ENCODE measurements at regions not wholly inside any gene's neighbourhood (a gene's known extent, or its start where the extent isn't known, plus 50 kb on each side); places are given as distances from the start of the nearest gene placed in this dataset.
"Not testable (repeated sequence)": the region's sequence is repeated elsewhere in the genome, so short reads cannot be mapped to it uniquely, and the experiment has no call there.

DNA sequence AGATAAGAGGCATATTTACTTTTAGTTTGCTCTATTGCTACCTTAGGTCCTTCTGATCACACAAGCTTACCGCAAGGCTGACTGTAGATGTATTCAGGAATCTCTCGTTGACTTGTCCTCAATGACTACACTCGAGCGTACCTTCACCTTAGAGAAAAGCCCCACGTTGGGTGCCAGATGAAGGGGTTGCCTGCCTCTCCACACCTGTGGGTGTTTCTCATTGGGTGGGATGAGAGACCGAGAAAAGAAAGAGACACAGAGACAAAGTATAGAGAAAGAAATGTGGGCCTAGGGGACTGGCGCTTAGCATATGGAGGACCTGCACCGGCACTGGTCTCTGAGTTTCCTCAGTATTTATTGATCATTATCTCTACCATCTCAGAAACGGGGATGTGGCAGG is 51.8 kb downstream of the ASCL4 start:
- DNase-seq: no peak

GRCh38 chr12:107829271-107829670 is 54.8 kb downstream of the ASCL4 start:
- DNase-seq: no peak

- no peak for DNase-seq
These were observed 57.9 kb downstream of the ASCL4 start for GRCh38 chr12:107832441-107832840.

DNA sequence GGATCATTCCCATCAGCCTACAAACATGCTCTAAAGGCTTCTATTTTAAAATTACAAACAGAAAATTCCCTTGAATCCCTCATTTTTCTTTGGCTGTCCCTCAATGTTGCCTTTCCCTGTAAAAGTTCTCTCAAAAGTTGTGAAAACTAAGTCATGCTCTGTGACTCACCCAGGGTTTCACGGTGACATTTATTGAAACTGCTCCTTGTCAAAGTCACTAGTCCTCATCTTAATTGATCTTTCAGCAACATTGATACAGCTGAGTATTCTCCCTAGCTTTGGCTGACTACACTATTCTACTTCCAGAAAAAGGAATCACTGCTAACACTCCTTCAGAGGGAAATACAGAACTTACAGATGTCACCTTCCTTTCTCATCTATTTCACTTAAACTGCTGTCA is 65.7 kb downstream of the ASCL4 start:
- DNase-seq: no peak

- no peak for DNase-seq
These were observed 69.1 kb downstream of the ASCL4 start for GRCh38 chr12:107843351-107844311.

GRCh38 chr12:107844312-107844921 is 69.9 kb downstream of the ASCL4 start:
- no peak for DNase-seq

DNA sequence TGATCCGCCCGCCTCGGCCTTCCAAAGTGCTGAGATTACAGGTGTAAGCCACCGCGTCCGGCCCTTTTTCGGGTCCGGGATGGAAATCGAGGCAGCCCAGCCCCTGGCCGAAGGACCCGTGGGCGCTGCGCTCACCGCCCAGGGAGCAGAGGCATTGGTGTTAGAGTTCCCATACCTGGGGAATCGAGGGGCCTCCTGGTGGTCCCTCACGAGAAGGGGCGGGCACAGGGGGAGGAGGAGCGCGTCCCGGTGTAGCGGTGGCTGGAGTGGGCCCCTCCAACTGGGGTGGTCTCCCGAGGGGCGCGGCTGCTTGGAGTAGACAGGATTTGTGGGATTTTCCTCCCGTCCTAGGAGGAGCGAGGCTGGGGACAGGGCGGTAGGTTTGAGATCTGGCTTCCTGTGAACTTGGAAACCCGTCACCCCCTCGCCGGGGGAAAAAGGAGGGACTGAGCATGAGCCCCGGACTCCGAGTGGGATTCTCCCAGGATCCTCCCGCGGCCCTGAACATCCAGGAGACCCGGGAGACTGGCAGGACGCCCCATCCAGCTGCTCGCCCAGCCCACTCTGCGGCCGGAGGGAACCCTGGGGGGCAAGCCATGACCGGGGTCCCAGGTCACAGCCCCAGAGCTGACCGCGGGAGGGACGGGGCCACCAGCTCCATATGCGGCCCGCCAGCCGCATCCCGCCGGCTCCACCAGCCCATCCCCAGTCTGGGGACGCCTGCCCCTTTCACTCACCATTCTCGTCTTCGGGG is 70.9 kb downstream of the ASCL4 start:
- no peak for DNase-seq

DNA sequence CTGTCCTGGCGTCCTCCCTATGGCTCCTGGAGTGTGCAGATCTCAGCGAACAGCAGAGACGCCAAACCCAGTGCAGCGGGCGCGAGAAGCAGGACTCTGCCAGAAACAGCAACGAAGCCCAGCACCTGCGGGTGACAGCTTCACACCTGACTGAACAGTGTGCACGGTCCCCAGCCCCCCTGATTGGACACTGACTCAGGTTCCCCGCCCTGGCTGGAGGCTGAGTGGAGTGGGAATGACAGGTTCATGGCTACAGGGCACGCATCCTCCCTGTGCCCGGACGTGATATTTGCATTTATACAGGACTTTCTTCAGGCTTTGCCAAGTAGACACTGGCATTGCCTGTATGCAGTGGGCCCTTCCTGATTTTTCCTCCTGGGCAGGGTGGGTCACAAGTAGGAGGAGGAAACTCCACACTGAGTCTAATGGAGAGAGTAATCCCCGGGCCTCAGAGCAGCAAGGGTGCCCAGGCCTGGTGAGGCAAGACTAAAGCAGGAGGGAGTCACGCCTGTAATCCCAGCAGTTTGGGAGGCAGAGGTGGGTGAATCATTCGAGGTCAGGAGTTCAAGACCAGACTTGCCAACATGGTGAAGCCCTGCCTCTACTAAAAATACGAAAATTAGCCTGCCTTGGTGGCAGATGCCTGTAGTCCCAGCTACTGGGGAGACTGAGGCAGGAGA is 71.6 kb downstream of the ASCL4 start:
- DNase-seq: no peak

- DNase-seq: no peak
These were observed 72.9 kb downstream of the ASCL4 start for GRCh38 chr12:107847430-107847829.

GRCh38 chr12:107847830-107848229 is 73.3 kb downstream of the ASCL4 start:
- DNase-seq: no peak

GRCh38 chr12:107853479-107853878 is 79.0 kb downstream of the ASCL4 start:
- no peak for DNase-seq

- no peak for DNase-seq
These were observed 81.0 kb downstream of the ASCL4 start for GRCh38 chr12:107855471-107855870.

DNA sequence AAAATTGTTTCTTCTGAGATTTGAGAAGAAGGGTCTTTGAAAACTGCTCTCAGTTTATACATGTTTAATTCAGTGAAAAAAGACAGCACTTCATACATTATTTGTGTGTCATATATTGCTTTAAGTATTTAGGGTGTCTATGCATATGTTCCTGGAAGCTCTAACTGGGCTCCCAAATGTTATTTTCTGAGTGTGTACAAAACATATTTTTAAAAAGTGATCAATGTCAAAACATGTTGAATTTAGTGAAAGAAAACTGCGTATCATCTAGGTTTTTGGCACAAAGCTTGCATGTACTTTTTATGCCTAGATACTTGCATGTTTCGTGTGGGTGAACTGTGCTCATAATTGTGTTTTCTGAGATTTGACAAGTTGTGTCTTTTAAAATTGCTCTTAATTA is 81.6 kb downstream of the ASCL4 start:
- no peak for DNase-seq

DNA sequence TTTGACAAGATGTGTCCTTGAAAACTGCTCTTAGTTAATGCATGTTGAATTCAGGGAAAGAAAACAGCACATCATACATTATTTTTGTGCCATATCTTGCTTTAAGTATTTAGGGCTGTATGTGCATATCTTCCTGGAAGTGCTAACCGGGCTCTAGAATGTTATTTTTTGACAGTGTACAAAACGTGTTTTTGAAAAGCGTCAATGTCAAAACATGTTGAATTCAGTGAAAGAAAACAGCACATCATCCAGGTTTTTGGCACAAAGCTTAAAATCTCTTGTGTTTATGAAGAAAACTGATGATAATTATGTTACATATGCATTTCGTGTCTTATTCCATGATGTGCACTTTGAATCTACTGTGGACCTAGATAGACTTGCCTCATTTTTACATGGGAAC is 82.7 kb downstream of the ASCL4 start:
- no peak for DNase-seq

DNA sequence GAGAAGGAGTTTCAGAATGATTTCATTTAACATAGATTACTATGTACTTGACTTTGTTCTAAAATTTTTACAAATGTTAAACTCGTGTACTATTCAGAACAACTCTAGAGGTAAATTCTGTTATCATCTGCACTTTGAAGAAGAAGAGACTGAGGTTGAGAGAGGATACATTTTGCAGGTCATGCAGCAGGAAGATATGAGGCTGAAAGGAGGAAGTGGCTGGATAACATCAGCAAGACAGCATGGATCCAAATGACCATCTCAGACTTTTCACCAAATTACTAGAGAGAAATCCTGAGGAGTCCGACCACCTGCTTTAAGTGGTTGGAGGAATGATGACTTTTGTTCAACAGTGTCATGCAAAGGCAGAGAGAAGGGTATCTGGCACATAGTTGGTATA is 84.9 kb downstream of the ASCL4 start:
- DNase-seq: no peak

GRCh38 chr12:107864235-107864634 is 89.7 kb downstream of the ASCL4 start:
- DNase-seq: no peak

DNA sequence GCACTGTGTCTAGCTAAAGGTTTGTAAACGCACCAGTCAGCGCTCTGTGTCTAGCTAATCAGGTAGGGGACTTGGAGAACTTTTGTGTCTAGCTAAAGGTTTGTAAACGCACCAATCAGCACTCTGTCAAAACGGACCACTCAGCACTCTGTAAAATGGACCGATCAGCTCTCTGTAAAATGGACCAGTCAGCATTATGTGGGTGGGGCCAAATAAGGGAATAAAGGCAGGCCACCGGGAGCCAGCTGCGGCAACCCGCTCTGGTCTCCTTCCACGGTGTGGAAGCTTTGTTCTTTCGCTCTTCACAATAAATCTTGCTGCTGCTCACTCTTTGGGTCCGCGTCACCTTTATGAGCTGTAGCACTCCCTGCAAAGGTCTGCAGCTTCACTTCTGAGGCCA is 90.2 kb downstream of the ASCL4 start:
- DNase-seq: not testable (repeated sequence)

DNA sequence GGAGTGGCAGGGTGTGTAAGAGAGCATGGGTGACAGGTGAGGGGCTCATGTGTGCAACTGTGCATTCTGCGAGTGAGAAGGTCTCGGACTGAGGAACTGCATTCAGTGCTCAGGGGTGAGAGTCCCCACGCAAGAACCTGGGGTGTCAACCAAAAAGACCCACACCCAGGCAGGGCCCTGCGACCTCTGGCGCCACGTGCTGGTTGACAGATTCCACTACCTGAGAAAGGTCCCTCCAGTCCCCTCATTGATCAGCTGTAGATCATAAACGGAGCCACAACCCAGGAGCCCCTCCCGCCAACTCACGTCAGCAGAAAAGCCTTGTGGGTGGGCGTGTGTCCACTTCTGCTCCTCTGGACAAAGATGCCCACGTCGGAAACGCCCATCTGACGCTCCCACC is 98.7 kb downstream of the ASCL4 start:
- DNase-seq: no peak

GRCh38 chr12:107875786-107876185 is 101.3 kb downstream of the ASCL4 start:
- no peak for DNase-seq

DNA sequence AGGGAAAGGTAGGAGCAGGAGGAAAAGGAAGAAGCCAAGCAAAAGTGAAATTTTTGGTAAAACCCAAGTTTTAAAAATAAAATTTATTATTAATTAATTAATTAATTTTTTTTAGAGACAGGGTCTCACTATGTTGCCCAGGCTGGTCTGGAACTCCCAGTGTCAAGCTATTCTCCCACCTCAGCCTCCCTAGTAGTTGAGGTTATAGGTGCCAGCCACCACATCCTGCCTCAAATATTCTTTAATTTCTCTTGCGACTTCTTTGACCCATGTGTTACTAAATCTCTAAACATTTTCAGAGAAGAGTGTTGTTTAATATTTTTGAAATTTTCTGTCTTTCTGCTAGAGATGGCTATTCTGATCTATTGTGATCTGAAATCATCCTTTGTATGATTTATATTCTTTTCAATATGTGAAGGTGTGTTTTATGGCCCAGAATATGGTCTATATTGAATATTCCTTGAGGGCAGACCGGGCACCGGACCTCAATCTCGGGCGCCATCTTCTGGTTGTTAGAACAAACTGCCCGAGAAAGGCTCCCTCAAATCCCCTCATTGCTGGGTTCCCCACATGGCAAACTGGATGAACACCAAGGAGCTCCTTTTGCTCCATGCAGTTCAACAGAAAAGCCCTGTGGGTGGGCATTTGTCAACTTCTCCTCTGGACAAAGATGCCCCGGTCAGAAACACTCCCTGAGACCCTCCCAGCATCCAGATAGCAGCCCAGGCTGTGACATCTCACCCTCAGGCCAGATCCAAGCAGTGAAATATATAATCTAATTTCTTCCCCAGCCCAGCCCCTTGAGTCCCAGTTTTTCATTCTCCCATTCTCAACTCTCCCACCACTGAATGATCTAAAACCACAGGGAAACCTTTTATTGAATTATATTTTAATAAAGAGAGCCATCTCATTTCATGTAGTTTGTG is 110.5 kb downstream of the ASCL4 start:
- DNase-seq: peak; percentile 28

GRCh38 chr12:107888789-107889188 is 114.3 kb downstream of the ASCL4 start:
- DNase-seq: no peak

DNA sequence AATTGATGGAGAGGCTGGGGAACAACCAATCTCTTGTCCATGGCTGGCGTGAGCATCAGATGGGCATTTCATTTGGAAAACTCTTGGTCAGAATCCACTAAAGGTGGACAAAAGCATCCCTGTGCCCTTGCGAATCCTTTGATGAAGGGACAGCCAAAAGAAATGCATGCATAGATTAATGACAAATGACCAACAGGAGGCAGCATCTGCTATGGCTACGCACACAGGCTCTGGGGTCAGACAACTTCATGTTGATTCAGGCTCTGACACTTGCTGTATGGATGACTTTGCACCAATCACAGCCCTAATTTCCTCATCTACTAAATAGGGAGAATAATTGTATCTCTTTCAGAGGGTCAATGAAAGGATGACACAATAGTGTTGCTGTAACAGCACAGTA is 117.5 kb downstream of the ASCL4 start:
- DNase-seq: no peak

Data from NK-92 treated with Interleukin-12 subunit alpha and Interleukin-12 subunit beta, amount 100 ng/mL, for 24 hours (cell line).